T47D (cell line): ENCODE measurements at regions not wholly inside any gene's neighbourhood (a gene's known extent, or its start where the extent isn't known, plus 50 kb on each side); places are given as distances from the start of the nearest gene placed in this dataset.

Source experiments
- DNase-seq, 2 experiments: peaks; one replicate each; pipeline versions ENCODE4 v3.0.0 to v3.0.0-alpha.2; 2011 to 2012; ENCODE audit warnings: low read depth in 1 of 2, low spot score in 1 of 2
- JUND ChIP-seq: IDR thresholded peaks from 2 replicates; pipeline ENCODE4 v1.6.1; 2012; ENCODE audit warnings: low read depth
- in situ Hi-C: cut with HindIII; loops from 2 replicates; pipeline ENCODE4 v1.10.0; 2016; ENCODE audit warnings: low sequenced_read_pairs, low pct_unique_long_range_greater_than_20kb

- in situ Hi-C loops, result no loop called here
- TF ChIP-seq JUND, result no peak
- no peak for DNase-seq
These were observed 224.7 kb upstream of the CDH7 start for GRCh38 chr18:65526099-65526498.

- in situ Hi-C loops, result no loop called here
- TF ChIP-seq JUND, result no peak
- peak in 1 of 2 experiments; percentile 2 for DNase-seq
These were observed 227.4 kb upstream of the CDH7 start for GRCh38 chr18:65523461-65523860.

GRCh38 chr18:65522907-65523306, 227.9 kb upstream of the CDH7 start:
- no peak for TF ChIP-seq JUND
- DNase-seq, result no peak
- in situ Hi-C loops, result no loop called here

- no peak for TF ChIP-seq JUND
- in situ Hi-C loops, result no loop called here
- no peak for DNase-seq
These were observed 234.6 kb upstream of the CDH7 start for GRCh38 chr18:65516209-65516608.

GRCh38 chr18:65498605-65499004, 252.2 kb upstream of the CDH7 start:
- in situ Hi-C loops, result no loop called here
- TF ChIP-seq JUND, result no peak
- no peak for DNase-seq

GRCh38 chr18:65487569-65487968, 263.2 kb upstream of the CDH7 start:
- TF ChIP-seq JUND, result no peak
- DNase-seq, result no peak
- in situ Hi-C loops, result no loop called here

- TF ChIP-seq JUND, result no peak
- in situ Hi-C loops, result no loop called here
- no peak for DNase-seq
These were observed 273.4 kb upstream of the CDH7 start for GRCh38 chr18:65477455-65477854.

GRCh38 chr18:65468881-65469280, 281.9 kb upstream of the CDH7 start:
- no peak for DNase-seq
- in situ Hi-C loops, result no loop called here
- TF ChIP-seq JUND, result no peak

- TF ChIP-seq JUND, result no peak
- in situ Hi-C loops, result no loop called here
- DNase-seq, result no peak
These were observed 286.5 kb upstream of the CDH7 start for GRCh38 chr18:65464361-65464760.

- in situ Hi-C loops, result no loop called here
These were observed 291.1 kb upstream of the CDH7 start for GRCh38 chr18:65459741-65460140.

GRCh38 chr18:65458871-65459270, 291.9 kb upstream of the CDH7 start:
- TF ChIP-seq JUND, result no peak
- no peak for DNase-seq
- in situ Hi-C loops, result no loop called here

More at GRCh38 chr18:65459741-65460140, 291.1 kb upstream of the CDH7 start:
- TF ChIP-seq JUND, result no peak
- DNase-seq, result no peak

GRCh38 chr18:65439188-65439587, 311.6 kb upstream of the CDH7 start:
- in situ Hi-C loops, result no loop called here
- no peak for TF ChIP-seq JUND
- DNase-seq, result no peak

- in situ Hi-C loops, result no loop called here
- peak in 1 of 2 experiments; percentile 7 for DNase-seq
- no peak for TF ChIP-seq JUND
These were observed 314.4 kb upstream of the CDH7 start for GRCh38 chr18:65436430-65436829.

GRCh38 chr18:65435534-65435933, 315.3 kb upstream of the CDH7 start:
- no peak for DNase-seq
- no peak for TF ChIP-seq JUND
- in situ Hi-C loops, result no loop called here
